Mucosa of gallbladder (tissue), 1 donor: ENCODE measurements at regions not wholly inside any gene's neighbourhood (a gene's known extent, or its start where the extent isn't known, plus 50 kb on each side); places are given as distances from the start of the nearest gene placed in this dataset.
A peak's percentile ranks its signal among the peaks of the same experiment; 100 is the strongest.
"Not testable (repeated sequence)": the region's sequence is repeated elsewhere in the genome, so short reads cannot be mapped to it uniquely, and the experiment has no call there.

Source experiments
- DNase-seq: peaks from one replicate; pipeline ENCODE4 v3.0.0-alpha.2; 2020; ENCODE audit warnings: low spot score
- donor health status: DM: no; HTN: no; CAD: no.

- not testable (repeated sequence) for DNase-seq
These were observed 291.4 kb upstream of the ZNF337 start for GRCh38 chr20:25987928-25988560.

GRCh38 chr20:25987073-25987927, 290.6 kb upstream of the ZNF337 start:
- DNase-seq: peak; percentile 32

DNA sequence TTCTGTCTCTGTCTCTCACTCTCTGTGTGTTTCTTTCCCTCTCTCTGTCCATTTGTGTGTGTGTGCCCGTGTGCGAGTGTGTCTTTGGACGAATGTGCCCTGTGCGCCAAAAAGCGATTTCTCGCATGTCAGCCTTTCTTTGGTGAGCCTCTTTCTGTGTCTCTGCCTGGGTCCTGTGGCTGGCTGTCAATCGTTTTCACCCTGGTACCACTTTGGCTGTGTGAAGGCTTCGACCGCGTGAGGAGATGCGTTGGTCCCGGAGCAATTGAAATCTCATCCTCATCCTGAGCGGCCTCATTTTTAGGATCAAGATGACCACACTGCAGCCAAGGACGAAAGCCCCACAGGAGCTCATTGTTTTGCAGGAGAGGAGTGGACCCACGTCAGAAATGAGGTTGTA, 288.9 kb upstream of the ZNF337 start:
- DNase-seq: no peak

DNA sequence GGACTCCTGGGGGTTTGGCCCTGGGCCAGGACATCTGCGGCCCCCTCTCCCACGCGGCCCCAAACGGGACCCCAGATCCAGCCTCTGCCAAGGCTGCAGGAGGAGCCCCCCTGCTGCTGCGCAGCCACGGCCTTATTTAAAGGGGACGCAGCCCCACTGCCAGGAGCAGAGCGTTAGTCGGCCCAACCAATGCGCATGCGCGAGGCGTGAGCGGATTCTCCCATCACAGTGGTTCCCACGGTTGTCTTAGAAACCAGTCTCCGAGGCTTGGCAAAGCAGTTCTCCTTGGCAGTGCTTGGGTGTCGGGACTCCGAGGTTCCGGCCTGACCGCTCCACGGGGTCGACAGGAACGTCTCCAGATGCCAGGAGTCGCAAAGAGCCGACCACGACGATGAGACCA, 288.3 kb upstream of the ZNF337 start:
- DNase-seq: peak; percentile 46

- DNase-seq: not testable (repeated sequence)
These were observed 286.0 kb upstream of the ZNF337 start for GRCh38 chr20:25982701-25983100.

DNA sequence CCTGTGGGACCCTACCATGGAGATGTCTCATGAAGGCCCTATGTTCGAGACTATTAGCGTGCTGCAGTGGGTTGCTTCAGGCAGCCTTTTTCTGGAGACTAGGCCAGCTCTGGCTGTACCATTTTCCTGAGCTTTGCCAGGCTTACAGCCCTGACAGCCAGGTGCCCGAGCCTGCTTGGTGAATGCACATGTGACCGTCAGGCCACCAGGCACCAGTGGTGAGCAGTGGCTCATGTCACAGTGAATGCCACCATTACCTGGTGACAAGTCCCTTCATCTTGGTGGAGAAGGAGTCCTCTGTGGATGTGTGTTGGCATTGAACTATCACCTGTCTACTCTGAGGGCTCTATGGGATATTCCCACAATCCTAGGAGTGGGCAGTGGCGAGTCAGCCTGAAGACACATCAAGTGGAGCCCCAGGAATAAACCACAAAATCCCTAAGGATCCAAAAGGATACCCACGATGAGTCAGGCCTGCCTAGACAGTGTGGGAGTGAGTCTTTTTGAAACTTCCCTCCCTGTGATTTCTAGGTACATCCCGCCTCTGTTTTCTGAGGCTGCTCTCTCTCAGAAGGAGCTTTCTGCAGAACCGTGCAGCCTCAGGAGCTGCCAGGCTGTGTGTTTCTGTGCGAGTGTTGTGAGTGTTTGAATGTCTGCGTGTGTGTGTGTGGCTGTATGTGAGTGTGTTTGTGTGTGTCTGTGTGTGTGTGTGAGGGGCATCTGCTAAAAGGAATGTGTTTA, 282.0 kb upstream of the ZNF337 start:
- not testable (repeated sequence) for DNase-seq

GRCh38 chr20:25975816-25976215, 279.2 kb upstream of the ZNF337 start:
- DNase-seq: not testable (repeated sequence)

- not testable (repeated sequence) for DNase-seq
These were observed 268.6 kb upstream of the ZNF337 start for GRCh38 chr20:25965203-25965602.

- DNase-seq: not testable (repeated sequence)
These were observed 257.2 kb upstream of the ZNF337 start for GRCh38 chr20:25953876-25954275.

GRCh38 chr20:25935230-25935629, 238.6 kb upstream of the ZNF337 start:
- not testable (repeated sequence) for DNase-seq

DNA sequence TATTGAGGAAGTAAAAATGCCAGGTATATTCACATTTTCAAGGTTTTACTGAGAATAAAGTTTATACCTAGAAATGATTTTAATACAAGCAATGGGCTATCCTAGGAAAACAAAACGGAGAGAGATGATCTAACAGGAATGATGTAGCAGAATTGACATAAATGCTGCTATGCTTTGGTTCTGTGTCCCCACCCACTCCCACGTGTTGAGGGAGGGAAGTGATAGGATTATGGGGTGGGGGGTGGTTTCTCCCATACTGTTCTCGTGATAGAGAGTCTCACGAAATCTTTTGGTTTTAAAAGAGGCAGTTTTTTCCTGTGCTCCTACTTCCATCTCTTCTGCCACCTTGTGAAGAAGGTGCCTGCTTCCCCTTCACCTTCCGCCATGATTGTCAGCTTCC, 236.2 kb upstream of the ZNF337 start:
- not testable (repeated sequence) for DNase-seq

DNA sequence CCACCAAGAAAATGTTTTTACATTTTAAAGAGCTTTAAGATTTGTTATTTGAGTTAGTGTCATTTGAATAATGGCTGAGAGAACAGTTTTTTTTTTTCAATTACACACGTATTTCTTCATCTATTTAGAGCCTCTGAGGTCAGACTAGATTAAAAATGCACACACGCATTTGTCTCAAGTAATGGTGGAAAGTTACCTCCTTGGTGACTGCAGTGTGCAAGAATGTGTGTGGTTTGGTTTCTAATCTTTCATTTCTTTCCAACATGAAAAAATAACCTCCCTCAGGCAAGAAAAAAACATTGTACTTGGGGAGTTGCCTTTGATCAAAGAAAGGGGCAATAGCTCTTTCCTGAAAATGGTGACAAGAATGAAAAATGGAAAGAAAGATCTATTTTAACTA, 235.5 kb upstream of the ZNF337 start:
- DNase-seq: not testable (repeated sequence)

GRCh38 chr20:25902321-25902720, 205.7 kb upstream of the ZNF337 start:
- not testable (repeated sequence) for DNase-seq

GRCh38 chr20:25898663-25899062, 202.0 kb upstream of the ZNF337 start:
- DNase-seq: not testable (repeated sequence)

GRCh38 chr20:25879096-25879495, 182.4 kb upstream of the ZNF337 start:
- not testable (repeated sequence) for DNase-seq

DNA sequence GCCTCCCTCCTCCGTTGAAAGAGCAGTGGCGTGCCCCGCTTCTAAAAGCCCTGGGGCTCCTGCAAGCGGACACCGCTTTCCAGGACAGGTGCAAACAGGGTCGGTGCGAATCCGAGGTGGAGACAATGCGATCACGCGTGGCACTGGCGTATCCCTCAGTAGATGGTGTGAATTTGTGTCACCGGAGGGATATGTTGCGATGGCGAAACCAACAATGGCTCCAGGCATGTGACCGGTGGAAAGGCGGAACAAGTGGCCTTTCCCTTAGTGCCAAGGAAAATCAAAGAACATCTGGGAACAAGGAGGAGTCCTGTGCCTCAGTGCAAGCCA, 172.0 kb upstream of the ZNF337 start:
- not testable (repeated sequence) for DNase-seq

GRCh38 chr20:25867776-25868649, 171.4 kb upstream of the ZNF337 start:
- peak; percentile 74 for DNase-seq

- DNase-seq: not testable (repeated sequence)
These were observed 170.5 kb upstream of the ZNF337 start for GRCh38 chr20:25867015-25867775.

DNA sequence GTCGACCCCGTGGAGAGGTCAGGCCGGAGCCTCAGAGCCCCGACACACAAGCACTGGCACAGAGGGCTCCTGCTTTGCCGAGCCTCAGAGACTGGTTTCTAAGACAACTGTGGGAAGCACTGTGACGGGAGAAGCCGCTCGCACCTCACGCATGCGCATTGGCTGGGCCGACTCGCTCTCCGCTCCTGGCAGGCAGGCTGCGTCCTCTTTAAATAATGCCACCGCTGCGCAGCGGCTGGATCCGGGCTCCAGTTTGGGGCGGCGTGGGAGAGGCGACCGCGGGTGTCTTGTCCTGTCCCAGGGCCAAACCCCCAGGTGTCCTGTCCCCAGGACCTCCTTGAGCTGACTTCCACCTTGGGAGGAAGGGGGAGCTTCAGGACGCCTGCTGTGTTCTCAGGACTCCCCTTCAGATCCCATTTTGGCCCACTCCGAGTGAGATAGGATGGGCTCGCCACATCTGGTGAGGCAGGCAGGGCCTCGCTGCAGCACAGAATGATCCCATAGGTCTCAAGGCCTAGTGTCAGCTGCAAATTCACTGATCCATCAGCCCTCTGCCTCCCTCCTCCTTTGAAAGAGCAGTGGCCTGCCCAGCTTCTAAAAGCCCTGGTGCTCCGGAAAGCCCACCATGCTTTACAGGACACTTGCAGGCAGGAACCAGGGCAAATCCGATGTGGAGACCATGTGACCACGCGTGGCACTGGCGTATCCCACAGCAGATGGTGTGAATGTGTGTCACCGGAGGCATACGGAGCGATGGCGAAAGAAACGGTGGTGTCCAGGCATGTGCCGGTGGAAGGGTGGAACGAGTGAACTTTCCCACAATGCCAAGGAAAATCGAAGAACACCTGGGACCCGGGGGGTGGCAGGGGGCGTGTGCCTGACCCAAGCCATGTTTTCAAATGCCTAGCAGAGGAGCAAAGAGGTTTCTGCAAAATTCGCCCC, 169.3 kb upstream of the ZNF337 start:
- peak; percentile 73 for DNase-seq
